Central memory CD8-positive, alpha-beta T cell (primary cell): ENCODE measurements at regions not wholly inside any gene's neighbourhood (a gene's known extent, or its start where the extent isn't known, plus 50 kb on each side); places are given as distances from the start of the nearest gene placed in this dataset.
"Not testable (repeated sequence)": the region's sequence is repeated elsewhere in the genome, so short reads cannot be mapped to it uniquely, and the experiment has no call there.

Experiments
- ATAC-seq: fragments of 150-1000 bp; cut with Tn5 transposase; replicated peaks from 2 replicates; pipeline ENCODE4 v1.10.0; 2022; ENCODE audit warnings: mild to moderate bottlenecking, moderate FRiP score, moderate number of reproducible peaks; ENCODE audit not compliant: poor library complexity, severe bottlenecking; ENCODE audit errors: extremely low read depth
- DNase-seq, 2 donors: peaks; one replicate each; pipeline ENCODE4 v3.0.0; 2021; ENCODE audit warnings: low spot score in 2 of 2
- H3K27ac Mint-ChIP-seq: one replicate; pipeline ENCODE4 v1.8.0; 2022; ENCODE audit warnings: low read depth, mild to moderate bottlenecking, moderate library complexity, mixed read lengths
- H3K27me3 Mint-ChIP-seq: one replicate; pipeline ENCODE4 v1.8.0; 2022; ENCODE audit warnings: mixed read lengths
- H3K36me3 Mint-ChIP-seq: one replicate; pipeline ENCODE4 v1.8.0; 2022; ENCODE audit warnings: mild to moderate bottlenecking, moderate library complexity, mixed read lengths; ENCODE audit not compliant: insufficient read depth
- H3K4me1 Mint-ChIP-seq: one replicate; pipeline ENCODE4 v1.8.0; 2022; ENCODE audit warnings: mixed read lengths
- H3K4me3 Mint-ChIP-seq: one replicate; pipeline ENCODE4 v1.8.0; 2022; ENCODE audit warnings: mild to moderate bottlenecking, moderate library complexity, mixed read lengths
- H3K9me3 Mint-ChIP-seq: one replicate; pipeline ENCODE4 v1.8.0; 2022; ENCODE audit warnings: mixed read lengths

GRCh38 chr22:27605390-27605789, 196.2 kb downstream of the MN1 start:
- Mint-ChIP-seq H3K4me1 (no peaks in the 10 kb centered on the region), H3K27ac (no peak overlapping the region), H3K9me3 (no peaks in the 10 kb centered on the region), H3K4me3 (no peak overlapping the region), H3K27me3 (peaks cover 29% of the 10 kb centered on the region), H3K36me3 (no peaks in the 10 kb centered on the region)
- DNase-seq (no peak), ATAC-seq (no peak)

- not testable (repeated sequence) for ATAC-seq, H3K4me1 Mint-ChIP-seq, H3K9me3 Mint-ChIP-seq, H3K4me3 Mint-ChIP-seq, H3K36me3 Mint-ChIP-seq, DNase-seq, H3K27ac Mint-ChIP-seq
- peaks cover 25% of the 10 kb centered on the region for H3K27me3 Mint-ChIP-seq
Measured at GRCh38 chr22:27607750-27608149, 193.8 kb downstream of the MN1 start.

- no peak for ATAC-seq
Measured at GRCh38 chr22:27609451-27609888, 192.1 kb downstream of the MN1 start.

GRCh38 chr22:27610164-27610563, 191.4 kb downstream of the MN1 start:
- H3K27ac Mint-ChIP-seq, H3K9me3 Mint-ChIP-seq, H3K36me3 Mint-ChIP-seq, ATAC-seq, H3K4me1 Mint-ChIP-seq, DNase-seq, H3K4me3 Mint-ChIP-seq: not testable (repeated sequence)
- peaks cover 28% of the 10 kb centered on the region for H3K27me3 Mint-ChIP-seq

More at GRCh38 chr22:27609451-27609888, 192.1 kb downstream of the MN1 start:
- no peaks in the 10 kb centered on the region for H3K4me1 Mint-ChIP-seq
- H3K27ac Mint-ChIP-seq = no peak overlapping the region
- DNase-seq = no peak
- H3K36me3 Mint-ChIP-seq = no peaks in the 10 kb centered on the region
- H3K27me3 Mint-ChIP-seq = peaks cover 23% of the 10 kb centered on the region
- no peak overlapping the region for H3K4me3 Mint-ChIP-seq
- H3K9me3 Mint-ChIP-seq = no peaks in the 10 kb centered on the region

GRCh38 chr22:27610863-27611786, 190.4 kb downstream of the MN1 start:
- no peak for ATAC-seq
- Mint-ChIP-seq H3K27ac (no peak overlapping the region), H3K4me3 (no peak overlapping the region), H3K36me3 (no peaks in the 10 kb centered on the region), H3K9me3 (no peaks in the 10 kb centered on the region), H3K27me3 (peaks cover 31% of the 10 kb centered on the region), H3K4me1 (no peaks in the 10 kb centered on the region)
- DNase-seq = no peak

GRCh38 chr22:27612115-27612514, 189.4 kb downstream of the MN1 start:
- Mint-ChIP-seq H3K9me3 (no peaks in the 10 kb centered on the region), H3K36me3 (no peaks in the 10 kb centered on the region), H3K4me1 (no peaks in the 10 kb centered on the region), H3K27me3 (peaks cover 31% of the 10 kb centered on the region), H3K4me3 (no peak overlapping the region), H3K27ac (no peak overlapping the region)
- ATAC-seq = no peak
- no peak for DNase-seq

- DNase-seq (no peak), ATAC-seq (no peak)
- H3K27me3 Mint-ChIP-seq = peaks cover 31% of the 10 kb centered on the region
- no peaks in the 10 kb centered on the region for H3K4me1 Mint-ChIP-seq
- no peaks in the 10 kb centered on the region for H3K9me3 Mint-ChIP-seq
- no peak overlapping the region for H3K4me3 Mint-ChIP-seq
- H3K27ac Mint-ChIP-seq = no peak overlapping the region
- H3K36me3 Mint-ChIP-seq = no peaks in the 10 kb centered on the region
Measured at GRCh38 chr22:27613099-27614005, 188.2 kb downstream of the MN1 start.

GRCh38 chr22:27614006-27614649, 187.4 kb downstream of the MN1 start:
- Mint-ChIP-seq H3K27me3 (peaks cover 31% of the 10 kb centered on the region), H3K4me1 (no peaks in the 10 kb centered on the region), H3K4me3 (no peak overlapping the region), H3K36me3 (no peaks in the 10 kb centered on the region), H3K9me3 (no peaks in the 10 kb centered on the region), H3K27ac (no peak overlapping the region)
- ATAC-seq (no peak), DNase-seq (no peak)

GRCh38 chr22:27614650-27615007, 186.9 kb downstream of the MN1 start:
- Mint-ChIP-seq H3K4me3 (no peak overlapping the region), H3K27me3 (peaks cover 31% of the 10 kb centered on the region), H3K9me3 (no peaks in the 10 kb centered on the region), H3K4me1 (no peaks in the 10 kb centered on the region), H3K36me3 (no peaks in the 10 kb centered on the region), H3K27ac (no peak overlapping the region)
- DNase-seq (no peak), ATAC-seq (no peak)

GRCh38 chr22:27615408-27615807, 186.1 kb downstream of the MN1 start:
- Mint-ChIP-seq H3K27ac (no peak overlapping the region), H3K9me3 (no peaks in the 10 kb centered on the region), H3K27me3 (peaks cover 31% of the 10 kb centered on the region), H3K4me3 (no peak overlapping the region), H3K36me3 (no peaks in the 10 kb centered on the region), H3K4me1 (no peaks in the 10 kb centered on the region)
- ATAC-seq (no peak), DNase-seq (no peak)

- peaks cover 31% of the 10 kb centered on the region for H3K27me3 Mint-ChIP-seq
- no peak overlapping the region for H3K27ac Mint-ChIP-seq
- ATAC-seq = no peak
- no peaks in the 10 kb centered on the region for H3K36me3 Mint-ChIP-seq
- no peaks in the 10 kb centered on the region for H3K4me1 Mint-ChIP-seq
- no peak overlapping the region for H3K4me3 Mint-ChIP-seq
- DNase-seq = no peak
- H3K9me3 Mint-ChIP-seq = no peaks in the 10 kb centered on the region
Measured at GRCh38 chr22:27616033-27616432, 185.5 kb downstream of the MN1 start.

- Mint-ChIP-seq H3K4me3 (no peak overlapping the region), H3K27ac (no peak overlapping the region), H3K4me1 (no peaks in the 10 kb centered on the region)
Measured at GRCh38 chr22:27617214-27617881, 184.2 kb downstream of the MN1 start.

More at GRCh38 chr22:27617214-27617881, 184.2 kb downstream of the MN1 start:
- peaks cover 29% of the 10 kb centered on the region for H3K27me3 Mint-ChIP-seq
- ATAC-seq (no peak), DNase-seq (no peak)
- H3K36me3 Mint-ChIP-seq = no peaks in the 10 kb centered on the region
- H3K9me3 Mint-ChIP-seq = no peaks in the 10 kb centered on the region
